Cerebellar cortex (tissue), 1 donor: ENCODE measurements at regions not wholly inside any gene's neighbourhood (a gene's known extent, or its start where the extent isn't known, plus 50 kb on each side); places are given as distances from the start of the nearest gene placed in this dataset.

Experiments used
- DNase-seq: peaks from one replicate; pipeline ENCODE4 v3.0.0-alpha.2; 2015; ENCODE audit warnings: low spot score

GRCh38 chr15:53305101-53305500 is 454.4 kb downstream of the WDR72 start:
- no peak for DNase-seq

- no peak for DNase-seq
Measured at GRCh38 chr15:53297828-53298227, 461.6 kb downstream of the WDR72 start.

GRCh38 chr15:53296603-53297002 is 462.9 kb downstream of the WDR72 start:
- DNase-seq = no peak

GRCh38 chr15:53295574-53295973 is 463.9 kb downstream of the WDR72 start:
- no peak for DNase-seq

GRCh38 chr15:53288542-53288941 is 470.9 kb downstream of the WDR72 start:
- no peak for DNase-seq

GRCh38 chr15:53274630-53275029 is 484.5 kb upstream of the ONECUT1 start:
- no peak for DNase-seq

- DNase-seq = no peak
Measured at GRCh38 chr15:53272116-53272515, 482.0 kb upstream of the ONECUT1 start.

- no peak for DNase-seq
Measured at GRCh38 chr15:53266176-53266575, 476.0 kb upstream of the ONECUT1 start.

GRCh38 chr15:53260647-53261046 is 470.5 kb upstream of the ONECUT1 start:
- no peak for DNase-seq

GRCh38 chr15:53256457-53256856 is 466.3 kb upstream of the ONECUT1 start:
- DNase-seq = no peak

- DNase-seq = no peak
Measured at GRCh38 chr15:53256043-53256442, 465.9 kb upstream of the ONECUT1 start.

- no peak for DNase-seq
Measured at GRCh38 chr15:53251996-53252395, 461.9 kb upstream of the ONECUT1 start.

GRCh38 chr15:53251523-53251922 is 461.4 kb upstream of the ONECUT1 start:
- no peak for DNase-seq

- DNase-seq = no peak
Measured at GRCh38 chr15:53247041-53247708, 457.0 kb upstream of the ONECUT1 start.

GRCh38 chr15:53246404-53246803 is 456.3 kb upstream of the ONECUT1 start:
- DNase-seq = no peak

- DNase-seq = no peak
Measured at GRCh38 chr15:53233801-53234200, 443.7 kb upstream of the ONECUT1 start.

- DNase-seq = no peak
Measured at GRCh38 chr15:53230473-53230872, 440.3 kb upstream of the ONECUT1 start.

- no peak for DNase-seq
Measured at GRCh38 chr15:53226559-53226958, 436.4 kb upstream of the ONECUT1 start.

GRCh38 chr15:53225781-53226180 is 435.6 kb upstream of the ONECUT1 start:
- no peak for DNase-seq

GRCh38 chr15:53224371-53224770 is 434.2 kb upstream of the ONECUT1 start:
- DNase-seq = no peak

GRCh38 chr15:53223815-53224214 is 433.7 kb upstream of the ONECUT1 start:
- no peak for DNase-seq

GRCh38 chr15:53218666-53219580 is 428.8 kb upstream of the ONECUT1 start:
- no peak for DNase-seq

GRCh38 chr15:53216036-53216435 is 425.9 kb upstream of the ONECUT1 start:
- no peak for DNase-seq
